ENCODE measurements at regions not wholly inside any gene's neighbourhood (a gene's known extent, or its start where the extent isn't known, plus 50 kb on each side); places are given as distances from the start of the nearest gene placed in this dataset.

GRCh38 chr14:85263916-85264675 is 265.8 kb upstream of the FLRT2 start:
- Mint-ChIP-seq H3K9me3 (peaks cover 11% of the 10 kb centered on the region), H3K4me1 (ENCODE audit: low read depth) (no peaks in the 10 kb centered on the region), H3K36me3 (ENCODE audit: low read depth) (no peaks in the 10 kb centered on the region), H3K27ac (no peak overlapping the region), H3K27me3 (ENCODE audit: low read depth) (no peaks in the 10 kb centered on the region), H3K4me3 (no peak overlapping the region)
- no peak for DNase-seq
- intact Hi-C loops (cut with micrococcal nuclease): no loop called here
- CTCF ChIA-PET: no interaction called here

- DNase-seq: no peak
- CTCF ChIA-PET: no interaction called here
- H3K27ac Mint-ChIP-seq: no peak overlapping the region
- no peaks in the 10 kb centered on the region for H3K27me3 Mint-ChIP-seq (ENCODE audit: low read depth)
- intact Hi-C loops (cut with micrococcal nuclease): no loop called here
- H3K4me3 Mint-ChIP-seq: no peak overlapping the region
- no peaks in the 10 kb centered on the region for H3K4me1 Mint-ChIP-seq (ENCODE audit: low read depth)
- H3K36me3 Mint-ChIP-seq (ENCODE audit: low read depth): no peaks in the 10 kb centered on the region
- peaks cover 5% of the 10 kb centered on the region for H3K9me3 Mint-ChIP-seq
These were observed 256.8 kb upstream of the FLRT2 start for GRCh38 chr14:85273099-85273677.

GRCh38 chr14:85273952-85274351 is 256.0 kb upstream of the FLRT2 start:
- Mint-ChIP-seq H3K9me3 (peaks cover 5% of the 10 kb centered on the region), H3K36me3 (ENCODE audit: low read depth) (no peaks in the 10 kb centered on the region), H3K4me3 (no peak overlapping the region), H3K27me3 (ENCODE audit: low read depth) (no peaks in the 10 kb centered on the region), H3K4me1 (ENCODE audit: low read depth) (no peaks in the 10 kb centered on the region), H3K27ac (no peak overlapping the region)
- no peak for DNase-seq
- intact Hi-C loops (cut with micrococcal nuclease): no loop called here
- CTCF ChIA-PET: no interaction called here

DNA sequence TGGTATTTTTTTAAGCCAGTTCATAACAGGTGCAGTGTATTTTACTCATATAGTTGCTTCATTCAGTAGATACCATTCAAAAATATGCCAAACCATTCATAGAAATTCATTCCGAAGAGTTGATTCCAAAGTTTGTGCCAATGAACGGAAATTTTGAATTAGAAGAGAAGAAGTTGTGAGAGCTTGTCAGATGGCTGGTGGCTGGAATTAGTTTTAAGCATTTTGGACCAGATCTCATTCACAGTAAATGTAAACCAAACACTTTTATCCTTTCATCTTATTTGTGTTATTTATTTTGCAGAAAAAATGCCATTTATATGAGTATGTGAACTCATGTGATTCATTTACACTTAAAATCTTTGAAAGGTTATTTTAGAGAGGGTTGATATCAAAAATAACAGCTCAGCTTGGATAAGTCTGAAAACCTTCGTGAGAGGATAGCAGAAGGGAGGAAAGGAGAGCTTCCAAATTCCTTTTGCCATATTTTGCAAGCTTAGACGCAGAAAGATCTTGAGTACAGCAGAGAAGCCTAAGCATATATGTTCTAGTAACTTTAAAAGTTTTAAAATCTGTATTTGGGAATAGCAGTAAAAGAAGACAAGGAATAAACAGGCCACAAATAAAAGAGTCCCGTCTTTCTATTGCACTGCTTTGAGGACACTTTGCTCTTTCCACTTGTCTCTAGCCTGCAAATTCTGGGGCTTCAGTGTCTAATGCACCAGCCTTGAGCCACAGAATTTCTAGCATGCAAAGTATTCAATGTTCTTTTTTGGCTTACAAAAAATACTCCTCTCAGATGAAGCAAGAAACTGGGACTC is 253.6 kb upstream of the FLRT2 start:
- Mint-ChIP-seq H3K27me3 (ENCODE audit: low read depth) (no peaks in the 10 kb centered on the region), H3K4me1 (ENCODE audit: low read depth) (no peaks in the 10 kb centered on the region), H3K4me3 (no peak overlapping the region), H3K36me3 (ENCODE audit: low read depth) (no peaks in the 10 kb centered on the region), H3K9me3 (peaks cover 2% of the 10 kb centered on the region), H3K27ac (no peak overlapping the region)
- CTCF ChIA-PET: no interaction called here
- no peak for DNase-seq
- intact Hi-C loops (cut with micrococcal nuclease): no loop called here

DNA sequence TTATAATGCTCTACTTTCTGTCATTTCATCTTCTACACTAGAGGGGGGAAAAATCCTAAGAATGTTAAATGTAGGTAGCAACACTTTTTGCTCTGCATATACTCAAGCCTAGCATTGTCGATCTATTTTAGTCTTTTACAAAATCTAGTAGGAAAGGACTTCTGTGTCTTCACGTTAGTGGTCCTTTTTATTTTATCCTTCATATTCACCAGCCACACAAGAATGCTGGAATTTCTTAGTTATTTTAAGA is 253.0 kb upstream of the FLRT2 start:
- no peak overlapping the region for H3K27ac Mint-ChIP-seq
- H3K9me3 Mint-ChIP-seq: peaks cover 2% of the 10 kb centered on the region
- H3K4me3 Mint-ChIP-seq: no peak overlapping the region
- H3K36me3 Mint-ChIP-seq (ENCODE audit: low read depth): no peaks in the 10 kb centered on the region
- H3K4me1 Mint-ChIP-seq (ENCODE audit: low read depth): no peaks in the 10 kb centered on the region
- no peaks in the 10 kb centered on the region for H3K27me3 Mint-ChIP-seq (ENCODE audit: low read depth)
- intact Hi-C loops (cut with micrococcal nuclease): no loop called here
- CTCF ChIA-PET: no interaction called here
- no peak for DNase-seq

DNA sequence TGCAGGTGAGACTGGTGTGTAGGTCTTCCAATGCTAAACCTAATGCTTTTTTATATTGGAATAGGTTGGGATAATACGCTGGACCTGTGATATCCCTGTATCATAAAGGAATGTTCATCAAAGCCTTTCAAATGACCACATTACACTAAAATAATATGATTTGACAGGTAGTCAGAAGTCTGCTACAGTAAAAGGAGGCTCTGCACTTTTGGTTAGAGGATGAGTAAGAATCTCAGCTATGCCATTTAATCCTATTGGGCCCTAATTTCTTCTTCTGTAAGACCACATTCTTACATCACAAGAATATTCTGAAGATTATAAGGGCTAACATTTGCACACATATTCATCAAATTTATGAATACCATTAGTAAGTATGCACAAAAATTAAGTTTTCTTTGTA is 250.5 kb upstream of the FLRT2 start:
- Mint-ChIP-seq H3K4me3 (no peak overlapping the region), H3K9me3 (peaks cover 4% of the 10 kb centered on the region), H3K27me3 (ENCODE audit: low read depth) (no peaks in the 10 kb centered on the region), H3K27ac (no peak overlapping the region), H3K36me3 (ENCODE audit: low read depth) (no peaks in the 10 kb centered on the region), H3K4me1 (ENCODE audit: low read depth) (no peaks in the 10 kb centered on the region)
- intact Hi-C loops (cut with micrococcal nuclease): no loop called here
- CTCF ChIA-PET: no interaction called here
- no peak for DNase-seq

DNA sequence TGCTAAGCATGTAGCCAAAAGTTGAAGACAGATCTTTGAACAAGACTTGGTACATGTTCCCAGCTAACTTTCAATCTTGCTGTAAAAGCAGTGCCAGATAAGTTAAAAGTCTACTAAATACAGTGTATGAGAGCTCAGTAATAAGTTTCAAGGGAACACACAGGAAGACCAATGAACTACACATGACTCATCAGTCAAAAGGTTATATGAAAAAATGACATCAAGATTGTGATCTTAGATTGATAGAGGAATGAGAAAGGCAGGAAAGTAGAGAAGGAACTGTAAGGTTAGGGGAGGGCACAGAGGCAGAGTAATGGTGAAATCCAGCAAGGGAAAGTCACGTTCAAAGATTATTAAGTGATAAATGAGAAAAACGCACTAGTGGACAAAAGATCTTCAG is 249.9 kb upstream of the FLRT2 start:
- intact Hi-C loops (cut with micrococcal nuclease): no loop called here
- peaks cover 1% of the 10 kb centered on the region for H3K9me3 Mint-ChIP-seq
- no peaks in the 10 kb centered on the region for H3K4me1 Mint-ChIP-seq (ENCODE audit: low read depth)

GRCh38 chr14:85281921-85282320 is 248.0 kb upstream of the FLRT2 start:
- H3K27ac Mint-ChIP-seq: no peak overlapping the region
- CTCF ChIA-PET: no interaction called here
- no peak overlapping the region for H3K4me3 Mint-ChIP-seq
- no peaks in the 10 kb centered on the region for H3K36me3 Mint-ChIP-seq (ENCODE audit: low read depth)
- no peak for DNase-seq
- intact Hi-C loops (cut with micrococcal nuclease): no loop called here
- H3K27me3 Mint-ChIP-seq (ENCODE audit: low read depth): no peaks in the 10 kb centered on the region
- H3K9me3 Mint-ChIP-seq: peaks cover 1% of the 10 kb centered on the region
- no peaks in the 10 kb centered on the region for H3K4me1 Mint-ChIP-seq (ENCODE audit: low read depth)

More for the DNA sequence above, 249.9 kb upstream of the FLRT2 start:
- Mint-ChIP-seq H3K27me3 (ENCODE audit: low read depth) (no peaks in the 10 kb centered on the region), H3K27ac (no peak overlapping the region), H3K36me3 (ENCODE audit: low read depth) (no peaks in the 10 kb centered on the region), H3K4me3 (no peak overlapping the region)
- CTCF ChIA-PET: no interaction called here
- no peak for DNase-seq

DNA sequence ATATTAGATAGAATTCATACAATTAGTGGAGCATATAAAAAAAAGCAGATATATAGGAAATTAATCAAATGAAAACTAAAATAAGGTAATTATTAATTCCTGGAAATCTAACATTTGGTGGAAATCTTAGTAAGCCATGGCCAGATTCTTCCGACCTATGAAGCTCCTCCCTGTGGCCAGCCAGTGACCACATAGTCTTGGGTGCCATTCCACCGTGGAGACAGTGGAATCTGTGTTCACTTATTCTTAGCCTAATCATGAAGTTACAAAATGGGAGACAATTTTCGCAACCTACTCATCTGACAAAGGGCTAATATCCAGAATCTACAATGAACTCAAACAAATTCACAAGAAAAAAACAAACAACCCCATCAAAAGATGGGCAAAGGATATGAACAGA is 241.9 kb upstream of the FLRT2 start:
- CTCF ChIA-PET: no interaction called here
- no peak for DNase-seq
- no peaks in the 10 kb centered on the region for H3K27me3 Mint-ChIP-seq (ENCODE audit: low read depth)
- intact Hi-C loops (cut with micrococcal nuclease): no loop called here
- no peak overlapping the region for H3K27ac Mint-ChIP-seq
- H3K4me3 Mint-ChIP-seq: no peak overlapping the region
- H3K36me3 Mint-ChIP-seq (ENCODE audit: low read depth): no peaks in the 10 kb centered on the region
- H3K9me3 Mint-ChIP-seq: peaks cover 6% of the 10 kb centered on the region
- no peaks in the 10 kb centered on the region for H3K4me1 Mint-ChIP-seq (ENCODE audit: low read depth)

DNA sequence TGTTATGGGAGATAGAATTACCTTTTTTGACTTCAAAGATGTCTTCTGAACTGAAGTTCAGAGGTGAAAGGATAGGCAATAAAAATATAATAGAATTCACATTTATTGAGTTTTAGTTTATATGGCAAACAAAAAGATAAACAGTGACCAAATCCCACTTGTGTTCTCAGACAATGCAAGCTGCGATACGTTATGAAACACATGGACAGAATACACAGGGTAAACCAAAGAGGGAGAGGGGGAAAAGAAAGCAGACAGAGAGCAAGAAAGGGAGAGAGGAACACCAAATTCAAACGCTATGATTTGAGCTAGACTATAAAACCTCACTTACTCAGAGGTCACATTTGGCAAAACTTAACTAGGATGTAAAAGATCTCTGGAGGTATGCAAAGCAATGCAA is 238.2 kb upstream of the FLRT2 start:
- CTCF ChIA-PET: no interaction called here
- peaks cover 14% of the 10 kb centered on the region for H3K9me3 Mint-ChIP-seq
- intact Hi-C loops (cut with micrococcal nuclease): no loop called here

DNA sequence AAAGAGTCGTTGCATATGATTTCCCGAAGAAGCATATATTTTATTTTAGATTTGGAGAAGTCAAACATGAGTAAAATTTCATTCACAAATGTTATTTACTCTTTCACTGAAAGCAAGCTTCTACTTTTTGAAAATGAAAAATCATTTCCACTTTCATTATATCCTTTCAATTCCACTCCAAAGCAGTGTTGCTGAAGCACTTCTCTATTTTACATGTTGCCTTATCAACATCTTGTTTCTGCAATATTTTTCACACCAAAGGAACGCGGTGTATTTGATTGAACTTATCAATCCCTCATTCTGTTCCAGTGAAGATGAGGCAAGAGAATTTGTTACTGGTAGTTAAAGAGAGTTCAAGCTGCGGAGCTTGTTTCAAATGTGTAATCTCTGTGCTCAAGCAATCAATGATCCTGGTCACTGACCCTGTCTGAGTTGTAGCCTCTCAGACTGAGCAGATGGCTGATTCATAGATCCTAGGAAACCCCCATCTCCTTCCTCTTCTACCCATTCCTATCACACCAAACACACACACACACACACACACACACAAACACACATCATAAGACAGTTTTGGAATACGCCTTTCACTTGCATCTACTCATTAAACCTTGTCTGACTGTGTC is 236.2 kb upstream of the FLRT2 start:
- peaks cover 13% of the 10 kb centered on the region for H3K9me3 Mint-ChIP-seq
- H3K36me3 Mint-ChIP-seq (ENCODE audit: low read depth): no peaks in the 10 kb centered on the region
- CTCF ChIA-PET: no interaction called here
- no peak for DNase-seq
- no peak overlapping the region for H3K27ac Mint-ChIP-seq
- intact Hi-C loops (cut with micrococcal nuclease): no loop called here
- no peak overlapping the region for H3K4me3 Mint-ChIP-seq
- H3K27me3 Mint-ChIP-seq (ENCODE audit: low read depth): no peaks in the 10 kb centered on the region
- no peaks in the 10 kb centered on the region for H3K4me1 Mint-ChIP-seq (ENCODE audit: low read depth)

More for the DNA sequence above, 238.2 kb upstream of the FLRT2 start:
- no peak for DNase-seq
- no peak overlapping the region for H3K27ac Mint-ChIP-seq
- no peaks in the 10 kb centered on the region for H3K36me3 Mint-ChIP-seq (ENCODE audit: low read depth)
- H3K27me3 Mint-ChIP-seq (ENCODE audit: low read depth): no peaks in the 10 kb centered on the region
- no peak overlapping the region for H3K4me3 Mint-ChIP-seq
- no peaks in the 10 kb centered on the region for H3K4me1 Mint-ChIP-seq (ENCODE audit: low read depth)

- Mint-ChIP-seq H3K27ac (no peak overlapping the region), H3K4me3 (no peak overlapping the region), H3K9me3 (peaks cover 20% of the 10 kb centered on the region), H3K27me3 (ENCODE audit: low read depth) (no peaks in the 10 kb centered on the region), H3K4me1 (ENCODE audit: low read depth) (no peaks in the 10 kb centered on the region), H3K36me3 (ENCODE audit: low read depth) (no peaks in the 10 kb centered on the region)
- DNase-seq: no peak
- intact Hi-C loops (cut with micrococcal nuclease): no loop called here
- CTCF ChIA-PET: no interaction called here
These were observed 234.6 kb upstream of the FLRT2 start for GRCh38 chr14:85295318-85295717.

Data from activated naive CD4-positive, alpha-beta T cell treated with anti-CD3 and anti-CD28 coated beads for 36 hours (primary cell).